ENCODE measurements at regions not wholly inside any gene's neighbourhood (a gene's known extent, or its start where the extent isn't known, plus 50 kb on each side); places are given as distances from the start of the nearest gene placed in this dataset.

DNA sequence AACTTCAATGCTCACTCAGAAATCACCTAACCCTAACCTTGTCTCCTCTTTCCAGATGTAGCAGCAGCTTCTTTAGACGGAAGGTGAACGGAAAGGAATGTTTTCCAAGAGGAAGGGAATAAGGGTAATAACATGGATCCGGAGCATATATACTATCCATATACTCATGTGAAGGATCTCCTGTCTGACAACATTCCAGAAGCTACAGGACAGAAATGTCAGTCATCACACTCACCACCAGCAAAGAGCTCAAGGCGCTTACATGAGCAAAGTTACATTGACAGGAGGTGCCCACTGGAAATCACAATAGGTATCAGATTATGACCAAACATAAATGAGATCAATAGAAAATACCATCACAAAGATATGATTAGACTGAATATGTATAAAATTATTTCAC lies 122.1 kb upstream of the CCDC28A start:
- Histone ChIP-seq H3K79me2 (ENCODE audit: control insufficient read depth, insufficient read depth, low read length) (no peaks in the 10 kb centered on the region), H3K36me3 (ENCODE audit: control insufficient read depth in 2 of 2, insufficient read depth in 2 of 2, low read length in 1 of 2) (peaks cover 0 to 3% of the 10 kb centered on the region in 2 experiments; a peak in 2 of 4 replicates), H3K9me3 (replicated peaks; ENCODE audit: control insufficient read depth, insufficient read depth, low read length) (no peaks in the 10 kb centered on the region), H3K9ac (ENCODE audit: control insufficient read depth, insufficient read depth, low read length) (no peak overlapping the region), H3K4me3 (no peak overlapping the region), H2AFZ (ENCODE audit: control insufficient read depth, low read depth, low read length) (no peak overlapping the region), H4K20me1 (ENCODE audit: control insufficient read depth, insufficient read depth) (no peaks in the 10 kb centered on the region), H3K4me1 (ENCODE audit: control insufficient read depth, insufficient read depth, low read length) (peaks cover 9% of the 10 kb centered on the region), H3K27ac (ENCODE audit: control insufficient read depth, insufficient read depth) (no peak overlapping the region), H3K27me3 (replicated peaks in 1 of 2; ENCODE audit: control insufficient read depth in 2 of 2, insufficient read depth in 2 of 2, low read length in 1 of 2) (no peaks in the 10 kb centered on the region), H3K4me2 (ENCODE audit: control insufficient read depth, insufficient read depth) (no peak overlapping the region)
- POLR2A ChIA-PET = interaction anchor here (0.5 to 1.9 kb wide), 3 partner anchors 9 to 66 kb away, joined by 3 to 4 read pairs (median 4); no protein-coding TSS in a partner anchor
- ATAC-seq = no peak
- no peak for FAIRE-seq
- in situ Hi-C loops (cut with MboI) = no loop called here
- SMC1A ChIA-PET (ENCODE audit: uncharacterized antibody, unreplicated experiment) = interaction anchor here (0.8 to 5.5 kb wide), 10 partner anchors 8 to 74 kb away, joined by 3 to 33 read pairs (median 4); no protein-coding TSS in a partner anchor
- intact Hi-C loops (cut with micrococcal nuclease; ENCODE audit: unreplicated experiment) = no loop called here
- no TSS peak for BruUV-seq (replicated peaks)
- no peak for TF ChIP-seq TCF7 (IDR thresholded peaks at IDR 0.05; ENCODE audit: borderline replicate concordance)
- TF ChIP-seq, protein P1, sequence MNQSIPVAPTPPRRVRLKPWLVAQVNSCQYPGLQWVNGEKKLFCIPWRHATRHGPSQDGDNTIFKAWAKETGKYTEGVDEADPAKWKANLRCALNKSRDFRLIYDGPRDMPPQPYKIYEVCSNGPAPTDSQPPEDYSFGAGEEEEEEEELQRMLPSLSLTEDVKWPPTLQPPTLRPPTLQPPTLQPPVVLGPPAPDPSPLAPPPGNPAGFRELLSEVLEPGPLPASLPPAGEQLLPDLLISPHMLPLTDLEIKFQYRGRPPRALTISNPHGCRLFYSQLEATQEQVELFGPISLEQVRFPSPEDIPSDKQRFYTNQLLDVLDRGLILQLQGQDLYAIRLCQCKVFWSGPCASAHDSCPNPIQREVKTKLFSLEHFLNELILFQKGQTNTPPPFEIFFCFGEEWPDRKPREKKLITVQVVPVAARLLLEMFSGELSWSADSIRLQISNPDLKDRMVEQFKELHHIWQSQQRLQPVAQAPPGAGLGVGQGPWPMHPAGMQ (IDR thresholded peaks at IDR 0.05; ENCODE audit: borderline replicate concordance) = no peak
- no peak for TF ChIP-seq POLR2A (IDR thresholded peaks at IDR 0.05; ENCODE audit: low read depth, low read length)
- TF ChIP-seq, protein P2, sequence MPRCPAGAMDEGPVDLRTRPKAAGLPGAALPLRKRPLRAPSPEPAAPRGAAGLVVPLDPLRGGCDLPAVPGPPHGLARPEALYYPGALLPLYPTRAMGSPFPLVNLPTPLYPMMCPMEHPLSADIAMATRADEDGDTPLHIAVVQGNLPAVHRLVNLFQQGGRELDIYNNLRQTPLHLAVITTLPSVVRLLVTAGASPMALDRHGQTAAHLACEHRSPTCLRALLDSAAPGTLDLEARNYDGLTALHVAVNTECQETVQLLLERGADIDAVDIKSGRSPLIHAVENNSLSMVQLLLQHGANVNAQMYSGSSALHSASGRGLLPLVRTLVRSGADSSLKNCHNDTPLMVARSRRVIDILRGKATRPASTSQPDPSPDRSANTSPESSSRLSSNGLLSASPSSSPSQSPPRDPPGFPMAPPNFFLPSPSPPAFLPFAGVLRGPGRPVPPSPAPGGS (IDR thresholded peaks at IDR 0.05; ENCODE audit: borderline replicate concordance, insufficient read depth, low read depth, low read length, poor library complexity, severe bottlenecking) = no peak
- TF ChIP-seq, protein P3, sequence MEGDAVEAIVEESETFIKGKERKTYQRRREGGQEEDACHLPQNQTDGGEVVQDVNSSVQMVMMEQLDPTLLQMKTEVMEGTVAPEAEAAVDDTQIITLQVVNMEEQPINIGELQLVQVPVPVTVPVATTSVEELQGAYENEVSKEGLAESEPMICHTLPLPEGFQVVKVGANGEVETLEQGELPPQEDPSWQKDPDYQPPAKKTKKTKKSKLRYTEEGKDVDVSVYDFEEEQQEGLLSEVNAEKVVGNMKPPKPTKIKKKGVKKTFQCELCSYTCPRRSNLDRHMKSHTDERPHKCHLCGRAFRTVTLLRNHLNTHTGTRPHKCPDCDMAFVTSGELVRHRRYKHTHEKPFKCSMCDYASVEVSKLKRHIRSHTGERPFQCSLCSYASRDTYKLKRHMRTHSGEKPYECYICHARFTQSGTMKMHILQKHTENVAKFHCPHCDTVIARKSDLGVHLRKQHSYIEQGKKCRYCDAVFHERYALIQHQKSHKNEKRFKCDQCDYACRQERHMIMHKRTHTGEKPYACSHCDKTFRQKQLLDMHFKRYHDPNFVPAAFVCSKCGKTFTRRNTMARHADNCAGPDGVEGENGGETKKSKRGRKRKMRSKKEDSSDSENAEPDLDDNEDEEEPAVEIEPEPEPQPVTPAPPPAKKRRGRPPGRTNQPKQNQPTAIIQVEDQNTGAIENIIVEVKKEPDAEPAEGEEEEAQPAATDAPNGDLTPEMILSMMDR (IDR thresholded peaks at IDR 0.05 in 2 of 3, conservative IDR thresholded peaks at IDR 0.05 in 1 of 3; ENCODE audit: control insufficient read depth in 2 of 3, extremely low read depth in 1 of 3, insufficient read depth in 1 of 3, low read depth in 3 of 3, low read length in 3 of 3) = no peak
- no peak for TF ChIP-seq NFXL1 (IDR thresholded peaks at IDR 0.05; ENCODE audit: borderline replicate concordance)
- TF ChIP-seq, protein P4, sequence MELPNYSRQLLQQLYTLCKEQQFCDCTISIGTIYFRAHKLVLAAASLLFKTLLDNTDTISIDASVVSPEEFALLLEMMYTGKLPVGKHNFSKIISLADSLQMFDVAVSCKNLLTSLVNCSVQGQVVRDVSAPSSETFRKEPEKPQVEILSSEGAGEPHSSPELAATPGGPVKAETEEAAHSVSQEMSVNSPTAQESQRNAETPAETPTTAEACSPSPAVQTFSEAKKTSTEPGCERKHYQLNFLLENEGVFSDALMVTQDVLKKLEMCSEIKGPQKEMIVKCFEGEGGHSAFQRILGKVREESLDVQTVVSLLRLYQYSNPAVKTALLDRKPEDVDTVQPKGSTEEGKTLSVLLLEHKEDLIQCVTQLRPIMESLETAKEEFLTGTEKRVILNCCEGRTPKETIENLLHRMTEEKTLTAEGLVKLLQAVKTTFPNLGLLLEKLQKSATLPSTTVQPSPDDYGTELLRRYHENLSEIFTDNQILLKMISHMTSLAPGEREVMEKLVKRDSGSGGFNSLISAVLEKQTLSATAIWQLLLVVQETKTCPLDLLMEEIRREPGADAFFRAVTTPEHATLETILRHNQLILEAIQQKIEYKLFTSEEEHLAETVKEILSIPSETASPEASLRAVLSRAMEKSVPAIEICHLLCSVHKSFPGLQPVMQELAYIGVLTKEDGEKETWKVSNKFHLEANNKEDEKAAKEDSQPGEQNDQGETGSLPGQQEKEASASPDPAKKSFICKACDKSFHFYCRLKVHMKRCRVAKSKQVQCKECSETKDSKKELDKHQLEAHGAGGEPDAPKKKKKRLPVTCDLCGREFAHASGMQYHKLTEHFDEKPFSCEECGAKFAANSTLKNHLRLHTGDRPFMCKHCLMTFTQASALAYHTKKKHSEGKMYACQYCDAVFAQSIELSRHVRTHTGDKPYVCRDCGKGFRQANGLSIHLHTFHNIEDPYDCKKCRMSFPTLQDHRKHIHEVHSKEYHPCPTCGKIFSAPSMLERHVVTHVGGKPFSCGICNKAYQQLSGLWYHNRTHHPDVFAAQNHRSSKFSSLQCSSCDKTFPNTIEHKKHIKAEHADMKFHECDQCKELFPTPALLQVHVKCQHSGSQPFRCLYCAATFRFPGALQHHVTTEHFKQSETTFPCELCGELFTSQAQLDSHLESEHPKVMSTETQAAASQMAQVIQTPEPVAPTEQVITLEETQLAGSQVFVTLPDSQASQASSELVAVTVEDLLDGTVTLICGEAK (IDR thresholded peaks at IDR 0.05; ENCODE audit: borderline replicate concordance) = no peak
- no peak for TF ChIP-seq TAF1 (IDR thresholded peaks at IDR 0.05; ENCODE audit: borderline replicate concordance, low read depth, low read length)
- no peak for TF ChIP-seq TCF12 (IDR thresholded peaks at IDR 0.05; ENCODE audit: low read depth, low read length)
- no peak for TF ChIP-seq SREBF2 (IDR thresholded peaks at IDR 0.05; ENCODE audit: low read length)
- TF ChIP-seq GABPA (IDR thresholded peaks at IDR 0.05; ENCODE audit: low read depth) = no peak
- TF ChIP-seq RAD51 (IDR thresholded peaks at IDR 0.05) = no peak
- no peak for TF ChIP-seq NR2C1 (IDR thresholded peaks at IDR 0.05)
- TF ChIP-seq NRF1 (conservative IDR thresholded peaks at IDR 0.05; ENCODE audit: low read depth, low read length) = no peak
- TF ChIP-seq MTA2 (IDR thresholded peaks at IDR 0.05; ENCODE audit: low read depth) = no peak
- WGBS (ENCODE audit: insufficient coverage, insufficient replicate concordance, low lambda C conversion rate, missing lambda C conversion rate) = 59% methylated on average over 4 of the region's 4 CpGs
- no peak for DNase-seq (ENCODE audit: low read depth, low spot score)
- CTCF ChIA-PET = interaction anchor here (0.7 to 2.0 kb wide), 4 partner anchors 12 to 60 kb away, joined by 3 to 9 read pairs (median 6); no protein-coding TSS in a partner anchor
- RAD21 ChIA-PET (ENCODE audit: unreplicated experiment) = no interaction called here

Measured in GM12878 (cell line).